ENCODE measurements at regions not wholly inside any gene's neighbourhood (a gene's known extent, or its start where the extent isn't known, plus 50 kb on each side); places are given as distances from the start of the nearest gene placed in this dataset.

GRCh38 chr16:54409982-54410381 is 123.4 kb upstream of the IRX3 start:
- DNase-seq (ENCODE audit: low read depth, low spot score) = no peak
- in situ Hi-C loops (cut with HindIII; ENCODE audit: low pct_unique_long_range_greater_than_20kb, low sequenced_read_pairs) = no loop called here

- in situ Hi-C loops (cut with HindIII; ENCODE audit: low pct_unique_long_range_greater_than_20kb, low sequenced_read_pairs) = no loop called here
- DNase-seq (ENCODE audit: low read depth, low spot score) = no peak
These were observed 121.0 kb upstream of the IRX3 start for GRCh38 chr16:54407596-54407995.

GRCh38 chr16:54405478-54405877 is 118.9 kb upstream of the IRX3 start:
- in situ Hi-C loops (cut with HindIII; ENCODE audit: low pct_unique_long_range_greater_than_20kb, low sequenced_read_pairs) = no loop called here

GRCh38 chr16:54403580-54403979 is 117.0 kb upstream of the IRX3 start:
- in situ Hi-C loops (cut with HindIII; ENCODE audit: low pct_unique_long_range_greater_than_20kb, low sequenced_read_pairs) = no loop called here
- DNase-seq (ENCODE audit: low read depth, low spot score) = no peak

More at GRCh38 chr16:54405478-54405877, 118.9 kb upstream of the IRX3 start:
- no peak for DNase-seq (ENCODE audit: low read depth, low spot score)

GRCh38 chr16:54402873-54403272 is 116.3 kb upstream of the IRX3 start:
- no peak for DNase-seq (ENCODE audit: low read depth, low spot score)
- in situ Hi-C loops (cut with HindIII; ENCODE audit: low pct_unique_long_range_greater_than_20kb, low sequenced_read_pairs) = no loop called here

GRCh38 chr16:54402270-54402669 is 115.7 kb upstream of the IRX3 start:
- no peak for DNase-seq (ENCODE audit: low read depth, low spot score)
- in situ Hi-C loops (cut with HindIII; ENCODE audit: low pct_unique_long_range_greater_than_20kb, low sequenced_read_pairs) = no loop called here

- DNase-seq (ENCODE audit: low read depth, low spot score) = no peak
- in situ Hi-C loops (cut with HindIII; ENCODE audit: low pct_unique_long_range_greater_than_20kb, low sequenced_read_pairs) = no loop called here
These were observed 113.7 kb upstream of the IRX3 start for GRCh38 chr16:54400261-54400660.

- in situ Hi-C loops (cut with HindIII; ENCODE audit: low pct_unique_long_range_greater_than_20kb, low sequenced_read_pairs) = no loop called here
- DNase-seq (ENCODE audit: low read depth, low spot score) = no peak
These were observed 112.4 kb upstream of the IRX3 start for GRCh38 chr16:54398986-54399385.

- in situ Hi-C loops (cut with HindIII; ENCODE audit: low pct_unique_long_range_greater_than_20kb, low sequenced_read_pairs) = no loop called here
- DNase-seq (ENCODE audit: low read depth, low spot score) = no peak
These were observed 111.3 kb upstream of the IRX3 start for GRCh38 chr16:54397838-54398237.

GRCh38 chr16:54397190-54397835 is 110.7 kb upstream of the IRX3 start:
- in situ Hi-C loops (cut with HindIII; ENCODE audit: low pct_unique_long_range_greater_than_20kb, low sequenced_read_pairs) = no loop called here

GRCh38 chr16:54389836-54390494 is 103.4 kb upstream of the IRX3 start:
- in situ Hi-C loops (cut with HindIII; ENCODE audit: low pct_unique_long_range_greater_than_20kb, low sequenced_read_pairs) = no loop called here
- DNase-seq (ENCODE audit: low read depth, low spot score) = no peak

More at GRCh38 chr16:54397190-54397835, 110.7 kb upstream of the IRX3 start:
- no peak for DNase-seq (ENCODE audit: low read depth, low spot score)

- DNase-seq (ENCODE audit: low read depth, low spot score) = no peak
- in situ Hi-C loops (cut with HindIII; ENCODE audit: low pct_unique_long_range_greater_than_20kb, low sequenced_read_pairs) = no loop called here
These were observed 98.6 kb upstream of the IRX3 start for GRCh38 chr16:54385141-54385540.

GRCh38 chr16:54381601-54382313 is 95.2 kb upstream of the IRX3 start:
- DNase-seq (ENCODE audit: low read depth, low spot score) = no peak
- in situ Hi-C loops (cut with HindIII; ENCODE audit: low pct_unique_long_range_greater_than_20kb, low sequenced_read_pairs) = no loop called here

- in situ Hi-C loops (cut with HindIII; ENCODE audit: low pct_unique_long_range_greater_than_20kb, low sequenced_read_pairs) = no loop called here
- DNase-seq (ENCODE audit: low read depth, low spot score) = no peak
These were observed 88.5 kb upstream of the IRX3 start for GRCh38 chr16:54375071-54375470.

GRCh38 chr16:54373534-54374520 is 87.2 kb upstream of the IRX3 start:
- in situ Hi-C loops (cut with HindIII; ENCODE audit: low pct_unique_long_range_greater_than_20kb, low sequenced_read_pairs) = no loop called here
- DNase-seq (ENCODE audit: low read depth, low spot score) = no peak

- no peak for DNase-seq (ENCODE audit: low read depth, low spot score)
- in situ Hi-C loops (cut with HindIII; ENCODE audit: low pct_unique_long_range_greater_than_20kb, low sequenced_read_pairs) = no loop called here
These were observed 83.9 kb upstream of the IRX3 start for GRCh38 chr16:54370278-54371040.

GRCh38 chr16:54369861-54370260 is 83.3 kb upstream of the IRX3 start:
- in situ Hi-C loops (cut with HindIII; ENCODE audit: low pct_unique_long_range_greater_than_20kb, low sequenced_read_pairs) = no loop called here
- DNase-seq (ENCODE audit: low read depth, low spot score) = no peak

All from SK-MEL-5 (cell line).